ENCODE measurements at regions not wholly inside any gene's neighbourhood (a gene's known extent, or its start where the extent isn't known, plus 50 kb on each side); places are given as distances from the start of the nearest gene placed in this dataset.

GRCh38 chr5:61808091-61808490, 476.0 kb downstream of the ZSWIM6 start:
- TF ChIP-seq CTCF (IDR thresholded peaks at IDR 0.05), result no peak
- no peak for TF ChIP-seq POLR2AphosphoS5 (IDR thresholded peaks at IDR 0.05)
- TF ChIP-seq EP300 (IDR thresholded peaks at IDR 0.05), result no peak
- TF ChIP-seq POLR2A (IDR thresholded peaks at IDR 0.05), result no peak
